ENCODE measurements at regions not wholly inside any gene's neighbourhood (a gene's known extent, or its start where the extent isn't known, plus 50 kb on each side); places are given as distances from the start of the nearest gene placed in this dataset.

GRCh38 chr1:58864654-58865053, 80.8 kb upstream of the JUN start:
- no peak for DNase-seq

- no peak for DNase-seq
Measured at GRCh38 chr1:58866578-58866977, 82.7 kb upstream of the JUN start.

- no peak for DNase-seq
Measured at GRCh38 chr1:58869638-58870297, 85.9 kb upstream of the JUN start.

- no peak for DNase-seq
Measured at GRCh38 chr1:58870298-58870676, 86.4 kb upstream of the JUN start.

GRCh38 chr1:58874342-58874741, 90.5 kb upstream of the JUN start:
- no peak for DNase-seq

GRCh38 chr1:58874757-58875755, 91.2 kb upstream of the JUN start:
- no peak for DNase-seq

GRCh38 chr1:58879464-58879863, 95.6 kb upstream of the JUN start:
- DNase-seq = no peak

GRCh38 chr1:58880592-58880991, 96.7 kb upstream of the JUN start:
- DNase-seq = no peak

- DNase-seq = no peak
Measured at GRCh38 chr1:58881471-58881994, 97.7 kb upstream of the JUN start.

- peak; percentile 44 to 79 for DNase-seq
Measured at GRCh38 chr1:58882322-58882948, 98.6 kb upstream of the JUN start.

- no peak for DNase-seq
Measured at GRCh38 chr1:58883037-58883887, 99.4 kb upstream of the JUN start.

GRCh38 chr1:58883888-58884482, 100.1 kb upstream of the JUN start:
- DNase-seq = peak; percentile 13 to 64

- no peak for DNase-seq
Measured at GRCh38 chr1:58884706-58885661, 101.1 kb upstream of the JUN start.

- no peak for DNase-seq
Measured at GRCh38 chr1:58885998-58886397, 102.2 kb upstream of the JUN start.

- DNase-seq = no peak
Measured at GRCh38 chr1:58886611-58887010, 102.8 kb upstream of the JUN start.

GRCh38 chr1:58887059-58887458, 103.2 kb upstream of the JUN start:
- no peak for DNase-seq

GRCh38 chr1:58888833-58889232, 105.0 kb upstream of the JUN start:
- DNase-seq = no peak

GRCh38 chr1:58890113-58890512, 106.3 kb upstream of the JUN start:
- DNase-seq = no peak

- DNase-seq = no peak
Measured at GRCh38 chr1:58890609-58891008, 106.8 kb upstream of the JUN start.

GRCh38 chr1:58891347-58891746, 107.5 kb upstream of the JUN start:
- no peak for DNase-seq
